ENCODE measurements at regions not wholly inside any gene's neighbourhood (a gene's known extent, or its start where the extent isn't known, plus 50 kb on each side); places are given as distances from the start of the nearest gene placed in this dataset.
"Not testable (repeated sequence)": the region's sequence is repeated elsewhere in the genome, so short reads cannot be mapped to it uniquely, and the experiment has no call there.

DNA sequence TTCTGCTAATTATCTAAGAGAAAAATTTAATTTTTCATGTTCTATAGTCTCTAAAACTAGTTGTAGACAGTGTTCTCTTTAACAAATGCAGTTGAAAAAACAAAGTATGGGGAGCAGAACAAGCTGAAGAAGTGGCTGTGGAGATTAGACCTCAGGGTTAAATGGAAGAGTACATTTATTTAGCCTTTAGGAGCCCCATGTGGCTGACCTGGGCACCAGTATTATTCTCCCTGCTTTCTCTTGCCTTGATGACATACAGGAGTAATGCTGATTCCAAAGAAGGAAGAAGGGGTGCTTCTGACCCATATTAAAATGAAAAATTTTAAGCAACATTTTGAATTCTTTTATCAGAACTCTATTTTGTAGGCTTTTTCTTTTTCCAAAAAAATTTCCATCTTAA lies 312.3 kb upstream of the RIOK2 start:
- Histone ChIP-seq H3K36me3 (no peaks in the 10 kb centered on the region), H3K4me3 (no peak overlapping the region), H3K9me3 (no peaks in the 10 kb centered on the region), H3K27me3 (peaks cover 8% of the 10 kb centered on the region)
- DNase-seq = no peak

DNA sequence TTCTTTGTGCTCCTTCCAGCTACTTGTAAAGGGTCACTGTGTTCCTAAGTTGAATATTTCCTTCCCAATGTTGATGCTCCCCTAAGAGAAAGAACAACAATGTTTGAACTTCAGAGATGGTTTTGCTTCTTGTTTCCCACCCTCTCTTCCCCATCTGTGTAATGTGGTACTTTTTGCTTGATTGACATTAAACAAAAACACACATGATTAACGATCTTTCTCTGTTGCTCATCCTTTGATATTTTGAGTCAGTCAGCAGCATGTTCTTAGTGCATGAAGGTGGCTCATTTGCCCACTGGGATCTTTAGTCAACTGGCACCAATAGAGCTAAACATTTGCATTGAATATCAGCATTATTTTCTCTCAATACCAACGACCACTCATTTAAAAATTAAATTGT lies 313.0 kb upstream of the RIOK2 start:
- Histone ChIP-seq H3K36me3 (no peaks in the 10 kb centered on the region), H3K4me3 (no peak overlapping the region), H3K9me3 (no peaks in the 10 kb centered on the region), H3K27me3 (peaks cover 8% of the 10 kb centered on the region)
- no peak for DNase-seq

- Histone ChIP-seq H3K9me3 (no peaks in the 10 kb centered on the region), H3K27me3 (peaks cover 4% of the 10 kb centered on the region), H3K36me3 (no peaks in the 10 kb centered on the region), H3K4me3 (no peak overlapping the region)
- no peak for DNase-seq
Observed at GRCh38 chr5:97498657-97499056, 315.6 kb upstream of the RIOK2 start.

- peaks cover 4% of the 10 kb centered on the region for H3K27me3 ChIP-seq
- no peak overlapping the region for H3K4me3 ChIP-seq
- no peaks in the 10 kb centered on the region for H3K9me3 ChIP-seq
- no peak for DNase-seq
- no peaks in the 10 kb centered on the region for H3K36me3 ChIP-seq
Observed at GRCh38 chr5:97499605-97500004, 316.6 kb upstream of the RIOK2 start.

DNA sequence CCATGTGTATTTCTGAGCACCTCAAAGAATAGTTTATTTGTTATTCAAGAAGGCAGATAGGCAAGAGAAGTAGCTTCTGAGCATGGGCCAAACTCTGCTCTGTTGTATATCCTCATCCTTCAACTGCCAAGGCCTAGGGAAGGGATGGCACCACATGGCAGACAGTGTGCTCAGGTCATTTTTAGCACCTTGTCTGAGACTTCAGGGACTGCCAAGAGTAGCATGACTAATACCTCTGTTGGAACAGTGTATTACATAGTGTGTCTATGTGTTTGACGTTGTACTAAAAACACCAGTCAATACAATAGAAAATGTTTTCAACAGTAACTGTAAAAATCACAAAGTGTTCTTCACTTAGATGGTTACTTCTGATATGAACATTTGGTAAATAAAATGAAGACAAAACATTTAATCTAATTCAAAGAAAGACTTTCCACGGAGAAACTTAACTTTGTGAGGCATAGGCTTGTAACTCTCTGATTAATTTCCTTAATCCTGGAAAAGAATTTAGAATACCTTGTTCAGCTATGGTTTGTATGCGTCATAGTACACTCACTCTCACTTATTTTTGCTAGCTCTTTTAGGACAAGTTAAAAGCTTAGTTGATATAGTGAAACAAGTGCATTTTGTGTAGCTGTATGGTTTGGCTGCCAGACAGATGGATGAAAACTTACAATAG lies 318.4 kb upstream of the RIOK2 start:
- Histone ChIP-seq H3K27me3 (peaks cover 2% of the 10 kb centered on the region; the same call in 1 of the 2 replicates), H3K9me3 (no peaks in the 10 kb centered on the region), H3K36me3 (no peaks in the 10 kb centered on the region), H3K4me3 (no peak overlapping the region)
- no peak for DNase-seq

- Histone ChIP-seq H3K4me3 (no peak overlapping the region), H3K36me3 (no peaks in the 10 kb centered on the region), H3K27me3 (no peaks in the 10 kb centered on the region), H3K9me3 (no peaks in the 10 kb centered on the region)
- DNase-seq = no peak
Observed at GRCh38 chr5:97501965-97502305, 318.9 kb upstream of the RIOK2 start.

GRCh38 chr5:97508864-97509263 lies 325.8 kb upstream of the RIOK2 start:
- H3K9me3 ChIP-seq = no peaks in the 10 kb centered on the region
- H3K27me3 ChIP-seq = no peaks in the 10 kb centered on the region; the same call in 1 of the 2 replicates
- no peaks in the 10 kb centered on the region for H3K36me3 ChIP-seq
- H3K4me3 ChIP-seq = no peak overlapping the region
- DNase-seq = no peak

DNA sequence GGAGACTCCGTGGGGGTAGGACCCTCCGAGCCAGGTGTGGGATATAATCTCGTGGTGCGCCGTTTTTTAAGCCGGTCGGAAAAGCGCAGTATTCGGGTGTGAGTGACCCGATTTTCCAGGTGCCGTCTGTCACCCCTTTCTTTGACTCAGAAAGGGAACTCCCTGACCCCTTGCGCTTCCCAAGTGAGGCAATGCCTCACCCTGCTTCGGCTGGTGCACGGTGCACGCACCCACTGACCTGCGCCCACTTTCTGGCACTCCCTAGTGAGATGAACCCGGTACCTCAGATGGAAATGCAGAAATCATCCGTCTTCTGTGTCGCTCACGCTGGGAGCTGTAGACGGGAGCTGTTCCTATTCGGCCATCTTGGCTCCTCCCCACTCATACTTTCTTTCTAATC lies 336.5 kb upstream of the RIOK2 start:
- not testable (repeated sequence) for DNase-seq, H3K9me3 ChIP-seq, H3K27me3 ChIP-seq, H3K36me3 ChIP-seq, H3K4me3 ChIP-seq

- H3K36me3 ChIP-seq, H3K9me3 ChIP-seq, H3K4me3 ChIP-seq, H3K27me3 ChIP-seq, DNase-seq: not testable (repeated sequence)
Observed at GRCh38 chr5:97523336-97523735, 340.3 kb upstream of the RIOK2 start.

- H3K9me3 ChIP-seq = 0 out of 2 replicates have a peak, but pooled peaks cover 3% of the 10 kb centered on the region
- H3K4me3 ChIP-seq = no peak overlapping the region
- DNase-seq = no peak
- H3K27me3 ChIP-seq = 0 out of 2 replicates have a peak, but pooled peaks cover 2% of the 10 kb centered on the region
- H3K36me3 ChIP-seq = no peaks in the 10 kb centered on the region
Observed at GRCh38 chr5:97525780-97526179, 342.7 kb upstream of the RIOK2 start.

DNA sequence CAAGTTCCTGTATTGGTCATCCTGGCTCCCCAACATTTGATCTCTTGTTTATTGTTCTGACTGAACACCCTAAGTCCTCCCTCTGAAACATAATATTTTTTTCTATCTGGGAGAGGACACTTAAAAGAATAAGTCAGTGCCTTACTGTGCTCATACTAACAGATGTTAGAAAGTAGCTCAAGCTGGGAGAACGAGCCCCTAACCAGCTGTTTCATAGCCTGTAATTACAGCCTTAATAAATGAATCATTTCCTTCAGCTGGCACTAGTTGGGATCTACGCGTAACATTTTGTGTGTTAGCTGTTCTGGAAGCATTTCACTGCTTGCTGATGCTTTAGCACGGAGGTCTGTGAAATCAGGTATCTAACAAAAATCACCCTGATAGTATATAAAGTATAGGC lies 345.9 kb upstream of the RIOK2 start:
- Histone ChIP-seq H3K36me3 (no peaks in the 10 kb centered on the region), H3K4me3 (no peak overlapping the region), H3K9me3 (0 out of 2 replicates have a peak, but pooled peaks cover 3% of the 10 kb centered on the region), H3K27me3 (peaks cover 4% of the 10 kb centered on the region; the same call in 1 of the 2 replicates)
- DNase-seq = peak; percentile 26

GRCh38 chr5:97529354-97529985 lies 346.4 kb upstream of the RIOK2 start:
- DNase-seq = no peak
- H3K36me3 ChIP-seq = no peaks in the 10 kb centered on the region
- 0 out of 2 replicates have a peak, but pooled peaks cover 3% of the 10 kb centered on the region for H3K9me3 ChIP-seq
- H3K4me3 ChIP-seq = no peak overlapping the region
- peaks cover 4% of the 10 kb centered on the region; the same call in 1 of the 2 replicates for H3K27me3 ChIP-seq

- Histone ChIP-seq H3K27me3 (peaks cover 4% of the 10 kb centered on the region; the same call in 1 of the 2 replicates), H3K4me3 (no peak overlapping the region), H3K36me3 (no peaks in the 10 kb centered on the region), H3K9me3 (no peaks in the 10 kb centered on the region)
- DNase-seq = no peak
Observed at GRCh38 chr5:97531549-97531948, 348.5 kb upstream of the RIOK2 start.

DNA sequence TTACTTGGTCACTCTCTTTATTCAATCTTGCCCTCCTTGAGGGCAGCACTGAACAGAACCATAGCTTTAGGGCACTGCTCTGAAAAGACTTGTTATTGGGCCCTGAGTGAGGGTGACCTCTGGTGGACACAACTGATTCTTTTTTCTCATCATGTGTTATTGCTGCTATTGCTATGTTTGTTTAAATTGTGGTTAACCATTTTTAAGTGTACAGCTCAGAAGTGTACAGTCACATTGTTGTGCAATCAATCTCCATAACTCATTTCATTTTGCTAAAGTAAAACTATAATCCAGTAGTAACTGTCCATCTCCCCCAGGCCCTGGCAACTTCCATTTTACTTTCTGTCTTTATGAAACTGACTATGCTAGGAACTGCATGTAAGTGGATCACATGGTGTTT lies 351.1 kb upstream of the RIOK2 start:
- H3K27me3 ChIP-seq = peaks cover 4% of the 10 kb centered on the region; the same call in 1 of the 2 replicates
- H3K9me3 ChIP-seq = no peaks in the 10 kb centered on the region
- DNase-seq = peak; percentile 38
- no peak overlapping the region for H3K4me3 ChIP-seq
- no peaks in the 10 kb centered on the region for H3K36me3 ChIP-seq

- H3K4me3 ChIP-seq = no peak overlapping the region
- no peaks in the 10 kb centered on the region for H3K36me3 ChIP-seq
- no peaks in the 10 kb centered on the region for H3K9me3 ChIP-seq
- no peaks in the 10 kb centered on the region for H3K27me3 ChIP-seq
- DNase-seq = no peak
Observed at GRCh38 chr5:97536683-97537082, 353.6 kb upstream of the RIOK2 start.

DNA sequence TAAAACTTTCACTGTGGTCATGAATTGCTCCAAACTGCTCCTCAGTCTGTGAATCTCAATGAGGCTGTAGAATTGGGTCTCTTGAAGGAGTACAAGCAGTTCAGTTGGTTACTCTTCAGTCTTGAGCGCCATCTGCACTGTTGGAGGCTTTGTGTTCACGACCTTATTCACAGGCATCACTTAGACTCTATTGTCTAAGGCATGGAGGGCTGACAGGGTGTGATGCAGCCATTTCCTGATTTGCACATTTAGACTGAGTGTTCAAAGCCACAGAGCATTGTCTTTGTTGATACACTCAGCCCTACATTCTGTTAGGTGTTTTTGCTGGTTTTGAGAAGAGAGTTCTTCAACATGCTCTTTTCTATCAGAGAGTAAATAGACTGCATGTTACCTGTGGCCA lies 355.9 kb upstream of the RIOK2 start:
- Histone ChIP-seq H3K4me3 (no peak overlapping the region), H3K9me3 (no peaks in the 10 kb centered on the region), H3K27me3 (no peaks in the 10 kb centered on the region), H3K36me3 (no peaks in the 10 kb centered on the region)
- DNase-seq = no peak

GRCh38 chr5:97541864-97542263 lies 358.8 kb upstream of the RIOK2 start:
- H3K27me3 ChIP-seq = no peaks in the 10 kb centered on the region
- no peaks in the 10 kb centered on the region for H3K36me3 ChIP-seq
- H3K9me3 ChIP-seq = no peaks in the 10 kb centered on the region
- H3K4me3 ChIP-seq = no peak overlapping the region
- no peak for DNase-seq

DNA sequence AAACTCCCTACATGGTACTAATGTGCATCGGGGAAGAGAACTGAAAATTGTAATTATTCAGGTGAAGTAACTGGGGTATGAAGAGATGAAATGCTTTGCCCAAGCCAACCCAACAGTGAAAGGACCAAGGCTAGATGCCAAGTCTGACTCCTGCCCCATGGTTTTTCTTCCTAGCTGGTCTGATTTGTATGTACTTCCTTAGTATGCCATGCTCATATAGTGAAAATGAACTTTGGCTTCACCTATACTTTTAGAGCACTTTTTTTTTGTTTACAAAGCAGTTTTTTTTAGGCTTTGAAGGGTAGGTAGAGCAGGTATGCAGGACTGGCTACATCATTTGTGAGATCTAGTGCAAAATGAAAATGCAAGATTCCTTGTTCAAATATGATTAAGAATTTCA lies 359.4 kb upstream of the RIOK2 start:
- Histone ChIP-seq H3K36me3 (no peaks in the 10 kb centered on the region), H3K27me3 (no peaks in the 10 kb centered on the region), H3K9me3 (no peaks in the 10 kb centered on the region), H3K4me3 (no peak overlapping the region)
- no peak for DNase-seq

Data from MG63 (cell line).